IgD-negative memory B cell (primary cell): ENCODE measurements at regions not wholly inside any gene's neighbourhood (a gene's known extent, or its start where the extent isn't known, plus 50 kb on each side); places are given as distances from the start of the nearest gene placed in this dataset.

Experiments used
- H3K27ac Mint-ChIP-seq, 3 donors: one replicate each; pipeline ENCODE4 v1.8.0; 2020 to 2022; ENCODE audit warnings: mild to moderate bottlenecking in 3 of 3, mixed read lengths in 3 of 3, moderate library complexity in 1 of 3
- H3K27me3 Mint-ChIP-seq: one replicate; pipeline ENCODE4 v1.8.0; 2021; ENCODE audit warnings: mixed read lengths
- H3K36me3 Mint-ChIP-seq: one replicate; pipeline ENCODE4 v1.8.0; 2020; ENCODE audit warnings: mild to moderate bottlenecking, mixed read lengths
- H3K4me1 Mint-ChIP-seq, 3 donors: one replicate each; pipeline ENCODE4 v1.8.0; 2020 to 2022; ENCODE audit warnings: mixed read lengths in 3 of 3, mild to moderate bottlenecking in 1 of 3
- H3K4me3 Mint-ChIP-seq, 4 donors: one replicate each; pipeline ENCODE4 v1.8.0; 2020 to 2022; ENCODE audit warnings: mild to moderate bottlenecking in 4 of 4, mixed read lengths in 4 of 4, moderate library complexity in 3 of 4
- H3K9me3 Mint-ChIP-seq, 3 donors: one replicate each; pipeline ENCODE4 v1.8.0; 2020 to 2021; ENCODE audit warnings: mixed read lengths in 3 of 3, mild to moderate bottlenecking in 1 of 3

DNA sequence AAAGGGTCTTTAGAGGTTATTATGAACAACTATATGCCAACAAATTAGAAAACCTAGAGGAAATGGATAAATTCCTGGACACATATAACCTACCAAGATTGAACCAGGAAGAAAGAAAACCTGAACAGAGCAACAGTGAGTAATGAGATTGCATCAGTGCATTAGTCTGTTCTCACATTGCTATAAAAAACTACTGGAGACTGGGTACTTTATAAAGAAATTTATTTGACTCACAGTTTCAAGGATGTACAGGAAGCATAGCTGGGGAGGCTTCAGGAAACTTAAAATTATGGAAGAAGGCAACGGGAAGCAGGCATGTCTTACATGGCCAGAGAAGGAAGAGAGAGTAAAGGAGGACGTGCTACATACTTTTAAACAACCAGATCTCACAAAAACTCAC is 70.8 kb upstream of the GNAZ start:
- Mint-ChIP-seq H3K4me3 (no peak overlapping the region), H3K4me1 (peaks cover 0 to 26% (median 7%) of the 10 kb centered on the region in 3 donors), H3K27me3 (peaks cover 1% of the 10 kb centered on the region), H3K9me3 (peaks cover 9 to 24% (median 20%) of the 10 kb centered on the region in 3 donors), H3K27ac (no peak overlapping the region), H3K36me3 (peaks cover 9% of the 10 kb centered on the region)

DNA sequence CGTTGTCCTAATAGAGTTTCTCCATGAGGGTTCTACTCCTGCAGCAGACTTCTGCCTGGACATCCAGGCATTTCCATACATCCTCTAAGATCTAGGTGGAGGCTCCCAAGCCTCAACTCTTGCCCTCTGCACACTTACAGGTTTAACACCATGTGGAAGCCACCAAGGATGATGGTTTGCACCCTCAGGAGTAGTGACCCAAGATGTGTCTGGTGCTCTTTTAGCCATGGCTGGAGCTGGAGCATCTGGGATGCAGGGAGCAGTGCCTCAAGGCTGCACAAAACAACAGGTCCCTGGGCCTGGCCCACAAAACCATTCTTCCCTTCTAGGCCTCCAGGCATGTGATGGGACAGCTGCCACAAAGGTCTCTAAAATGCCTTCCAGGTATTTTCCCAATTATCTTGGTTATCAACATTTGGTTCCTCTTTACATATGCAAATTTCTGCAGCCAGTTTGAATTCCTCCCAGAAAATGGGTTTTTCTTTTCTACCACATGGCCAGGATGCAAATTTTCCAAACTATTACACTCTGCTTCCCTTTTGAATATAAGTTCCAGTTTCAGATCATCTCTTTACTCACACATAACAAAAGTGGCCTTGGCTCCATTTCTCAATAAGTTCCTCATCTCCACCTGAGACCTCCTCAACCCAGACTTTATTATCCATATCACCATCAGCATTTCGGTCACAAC is 69.5 kb upstream of the GNAZ start:
- Mint-ChIP-seq H3K36me3 (peaks cover 7% of the 10 kb centered on the region), H3K27me3 (no peaks in the 10 kb centered on the region), H3K4me3 (peak overlapping the region in 2 of 4 donors; percentile 0 to 19), H3K9me3 (peaks cover 9 to 24% (median 17%) of the 10 kb centered on the region in 3 donors), H3K4me1 (peaks cover 0 to 26% (median 7%) of the 10 kb centered on the region in 3 donors), H3K27ac (peak overlapping the region in 2 of 3 donors; percentile 33 to 55)

DNA sequence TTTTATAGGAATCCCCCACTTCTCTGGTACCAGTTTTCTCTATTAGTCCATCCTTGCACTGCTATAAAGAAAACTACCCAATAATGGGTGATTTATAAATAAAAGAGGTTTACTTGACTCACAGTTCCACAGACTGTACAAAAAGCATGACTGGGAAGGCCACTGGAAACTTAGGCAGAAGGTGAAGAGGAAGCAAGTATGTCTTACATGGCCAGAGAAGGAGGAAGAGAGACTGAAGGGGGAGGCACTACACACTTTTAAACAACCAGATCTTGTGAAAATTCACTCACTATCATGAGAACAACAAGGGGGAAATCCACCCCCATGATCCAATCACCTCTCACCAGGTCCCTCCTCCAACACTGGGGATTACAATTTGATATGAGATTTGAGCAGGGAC is 68.9 kb upstream of the GNAZ start:
- H3K36me3 Mint-ChIP-seq: peaks cover 7% of the 10 kb centered on the region
- no peaks in the 10 kb centered on the region for H3K27me3 Mint-ChIP-seq
- H3K4me3 Mint-ChIP-seq: peak overlapping the region in 1 of 4 donors; percentile 0
- peaks cover 9 to 23% (median 13%) of the 10 kb centered on the region in 3 donors for H3K9me3 Mint-ChIP-seq
- H3K4me1 Mint-ChIP-seq: peaks cover 0 to 26% (median 7%) of the 10 kb centered on the region in 3 donors
- peak overlapping the region in 1 of 3 donors; percentile 55 for H3K27ac Mint-ChIP-seq

DNA sequence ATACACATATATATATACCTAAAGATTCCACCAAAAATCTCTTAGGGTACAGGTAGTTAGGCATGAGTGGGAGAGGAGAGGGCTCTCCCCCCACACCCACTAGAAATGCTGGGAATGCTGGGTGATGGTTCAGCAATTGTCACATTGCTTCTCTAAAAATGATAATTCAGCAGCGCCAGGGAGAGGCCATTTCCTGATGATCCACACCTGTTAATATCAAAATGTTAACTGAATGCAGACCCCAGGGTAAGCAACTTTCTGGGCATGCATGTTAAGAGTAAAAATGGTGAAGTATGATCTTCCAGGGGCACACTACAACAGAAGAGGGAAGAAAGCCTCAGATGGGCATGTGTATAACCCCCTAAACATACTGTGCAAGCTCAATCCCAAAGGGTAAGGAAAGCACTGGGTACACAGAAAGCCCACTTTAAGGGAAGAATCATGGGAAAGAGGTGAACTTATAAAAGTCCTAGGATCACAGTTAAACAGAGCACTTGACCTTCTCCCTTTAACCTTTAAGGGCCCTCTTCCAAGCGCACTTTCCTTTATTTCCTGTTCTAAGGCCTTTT is 67.6 kb upstream of the GNAZ start:
- Mint-ChIP-seq H3K9me3 (peaks cover 2 to 10% (median 7%) of the 10 kb centered on the region in 3 donors), H3K4me1 (peaks cover 0 to 26% (median 7%) of the 10 kb centered on the region in 3 donors), H3K27ac (no peak overlapping the region), H3K36me3 (peaks cover 3% of the 10 kb centered on the region), H3K27me3 (no peaks in the 10 kb centered on the region), H3K4me3 (no peak overlapping the region)

DNA sequence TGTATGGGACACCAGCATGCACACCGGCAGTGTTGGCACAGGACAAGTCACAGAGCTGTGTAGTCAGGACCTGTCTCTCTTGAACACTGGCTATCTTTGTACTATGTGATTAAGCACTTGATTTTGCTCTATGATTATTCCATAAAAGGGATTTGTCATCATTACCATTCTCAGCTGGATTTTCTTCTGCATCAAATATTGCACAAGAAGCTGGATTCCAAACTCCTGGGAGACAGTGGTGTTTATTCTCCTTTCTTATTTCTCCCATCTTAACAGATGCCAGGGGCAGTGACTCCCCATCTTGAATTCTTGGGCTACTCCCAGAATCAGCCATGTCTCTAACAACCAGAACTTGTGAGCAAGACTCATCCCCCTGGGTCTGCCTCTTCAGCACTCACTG is 62.5 kb upstream of the GNAZ start:
- Mint-ChIP-seq H3K27me3 (peaks cover 2% of the 10 kb centered on the region), H3K4me1 (no peaks in the 10 kb centered on the region), H3K4me3 (no peak overlapping the region), H3K36me3 (no peaks in the 10 kb centered on the region), H3K27ac (peak overlapping the region in 1 of 3 donors; percentile 41), H3K9me3 (no peaks in the 10 kb centered on the region)

DNA sequence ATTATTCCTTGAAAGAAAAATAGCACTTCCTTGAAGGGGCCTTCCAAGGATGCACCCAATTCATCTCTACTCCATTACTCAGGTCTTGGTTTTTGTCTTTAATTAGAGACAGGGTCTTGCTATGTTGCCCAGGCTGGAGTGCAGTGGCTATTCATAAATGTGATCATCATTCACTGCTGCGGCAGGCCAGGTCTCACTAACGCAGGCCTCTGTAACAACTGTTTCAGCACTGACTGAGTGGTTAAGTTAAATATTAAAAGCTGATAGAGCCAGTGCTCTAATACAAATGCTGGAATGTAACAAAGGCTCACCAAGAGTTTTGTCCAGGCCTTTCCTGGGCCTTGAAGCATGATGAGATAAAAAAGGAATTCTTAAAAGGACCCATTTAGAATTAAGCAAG is 61.4 kb upstream of the GNAZ start:
- Mint-ChIP-seq H3K27ac (no peak overlapping the region), H3K36me3 (no peaks in the 10 kb centered on the region), H3K27me3 (peaks cover 2% of the 10 kb centered on the region), H3K9me3 (no peaks in the 10 kb centered on the region), H3K4me1 (no peaks in the 10 kb centered on the region), H3K4me3 (no peak overlapping the region)
